GM23338 (cell line): ENCODE measurements at regions not wholly inside any gene's neighbourhood (a gene's known extent, or its start where the extent isn't known, plus 50 kb on each side); places are given as distances from the start of the nearest gene placed in this dataset.

Experiments used
- ATAC-seq: fragments of 200-7000 bp; cut with Tn5 transposase; 3 replicates; pipeline ENCODE4 v1.9.1; 2020
- DNase-seq: peaks from one replicate; pipeline ENCODE4 v3.0.0-alpha.2; 2015; ENCODE audit warnings: low spot score
- H2AFZ ChIP-seq: fragments of 200-600 bp; sonication (generic); 2 replicates; pipeline ENCODE4 v1.8.0; 2016; ENCODE audit warnings: antibody characterized with exemption, mild to moderate bottlenecking, moderate library complexity
- H3F3A ChIP-seq: fragments of 200-600 bp; sonication (generic); replicated peaks from 2 replicates; pipeline ENCODE4 v1.8.0; 2017; ENCODE audit warnings: antibody characterized with exemption, mixed run types, low read depth
- H3K27ac ChIP-seq: fragments of 200-600 bp; sonication (generic); 2 replicates; pipeline ENCODE4 v1.6.1; 2016; ENCODE audit warnings: low read depth
- H3K27me3 ChIP-seq: fragments of 200-600 bp; sonication (generic); 2 replicates; pipeline ENCODE4 v1.8.0; 2016; ENCODE audit warnings: mild to moderate bottlenecking, mixed run types, moderate library complexity; ENCODE audit not compliant: insufficient read depth
- H3K36me3 ChIP-seq: fragments of 200-600 bp; sonication (generic); 2 replicates; pipeline ENCODE4 v1.8.0; 2016; ENCODE audit warnings: mild to moderate bottlenecking; ENCODE audit not compliant: insufficient read depth
- H3K4me1 ChIP-seq: fragments of 200-600 bp; sonication (generic); 2 replicates; pipeline ENCODE4 v1.8.0; 2016; ENCODE audit warnings: mild to moderate bottlenecking, moderate library complexity; ENCODE audit not compliant: insufficient read depth
- H3K4me2 ChIP-seq: fragments of 200-600 bp; sonication (generic); 2 replicates; pipeline ENCODE4 v1.7.1; 2017; ENCODE audit warnings: mixed run types
- H3K4me3 ChIP-seq: fragments of 200-600 bp; sonication (generic); 2 replicates; pipeline ENCODE4 v1.6.1; 2016; ENCODE audit warnings: mixed run types
- H3K79me2 ChIP-seq: fragments of 200-600 bp; sonication (generic); replicated peaks from 2 replicates; pipeline ENCODE4 v1.8.0; 2017; ENCODE audit warnings: mild to moderate bottlenecking; ENCODE audit not compliant: insufficient read depth
- H3K9me2 ChIP-seq: fragments of 200-600 bp; sonication (generic); 2 replicates; pipeline ENCODE4 v1.8.0; 2017; ENCODE audit not compliant: insufficient read depth
- H4K20me1 ChIP-seq: fragments of 200-600 bp; sonication (generic); replicated peaks from 2 replicates; pipeline ENCODE4 v1.8.0; 2017; ENCODE audit warnings: mild to moderate bottlenecking; ENCODE audit not compliant: insufficient read depth
- H3K27ac Mint-ChIP-seq: 2 replicates; pipeline ENCODE4 v1.8.0; 2020; ENCODE audit warnings: inconsistent platforms, mild to moderate bottlenecking, moderate library complexity, mixed read lengths
- H3K27me3 Mint-ChIP-seq: 3 replicates; pipeline ENCODE4 v1.8.0; 2022; ENCODE audit warnings: low read depth, mild to moderate bottlenecking, moderate library complexity, mixed read lengths, inconsistent platforms; ENCODE audit not compliant: insufficient read depth, poor library complexity
- H3K36me3 Mint-ChIP-seq: 3 replicates; pipeline ENCODE4 v1.8.0; 2021; ENCODE audit warnings: low read depth, mild to moderate bottlenecking, inconsistent platforms, moderate library complexity, mixed read lengths
- H3K4me1 Mint-ChIP-seq: 3 replicates; pipeline ENCODE4 v1.8.0; 2020; ENCODE audit warnings: mild to moderate bottlenecking, inconsistent platforms, mixed read lengths
- H3K4me3 Mint-ChIP-seq: 3 replicates; pipeline ENCODE4 v1.8.0; 2021; ENCODE audit warnings: moderate library complexity, mild to moderate bottlenecking, inconsistent platforms, mixed read lengths
- H3K9me3 Mint-ChIP-seq: 3 replicates; pipeline ENCODE4 v1.8.0; 2020; ENCODE audit warnings: moderate library complexity, mild to moderate bottlenecking, inconsistent platforms, mixed read lengths
- CREB1 ChIP-seq: fragments of 250-450 bp; sonication (Bioruptor Pico); IDR thresholded peaks from 2 replicates; pipeline ENCODE4 v1.5.0; 2020; ENCODE audit warnings: low read depth, mild to moderate bottlenecking, moderate library complexity
- ETS1 ChIP-seq: IDR thresholded peaks from 2 replicates; pipeline ENCODE4 v1.6.1; 2016; ENCODE audit warnings: antibody characterized with exemption
- EZH2 ChIP-seq: fragments of 200-600 bp; sonication (generic); IDR thresholded peaks from one replicate; pipeline ENCODE4 v1.8.0; 2017; ENCODE audit warnings: antibody characterized with exemption, mild to moderate bottlenecking, low read depth; ENCODE audit not compliant: unreplicated experiment
- EZH2phosphoT487 ChIP-seq: fragments of 200-600 bp; sonication (generic); IDR thresholded peaks from one replicate; pipeline ENCODE4 v1.8.1; 2018; ENCODE audit warnings: antibody characterized with exemption; ENCODE audit not compliant: unreplicated experiment
- JUNB ChIP-seq: IDR thresholded peaks from one replicate; pipeline ENCODE4 v1.6.1; 2016; ENCODE audit warnings: antibody characterized with exemption; ENCODE audit not compliant: unreplicated experiment
- NANOG ChIP-seq: IDR thresholded peaks from 2 replicates; pipeline ENCODE4 v1.6.1; 2016; ENCODE audit warnings: antibody characterized with exemption, borderline replicate concordance
- POLR2AphosphoS5 ChIP-seq: IDR thresholded peaks from 2 replicates; pipeline ENCODE4 v1.6.1; 2016; ENCODE audit warnings: antibody characterized with exemption, low read depth
- REST ChIP-seq: IDR thresholded peaks from one replicate; pipeline ENCODE4 v1.6.1; 2018; ENCODE audit warnings: antibody characterized with exemption; ENCODE audit not compliant: unreplicated experiment
- STAT1 ChIP-seq: IDR thresholded peaks from one replicate; pipeline ENCODE4 v1.6.1; 2016; ENCODE audit warnings: antibody characterized with exemption; ENCODE audit not compliant: unreplicated experiment
- ZNF114 ChIP-seq: fragments of 250-450 bp; sonication (Bioruptor Pico); IDR thresholded peaks from 2 replicates; pipeline ENCODE4 v1.5.0; 2020; ENCODE audit warnings: mild to moderate bottlenecking, moderate library complexity
- ZNF462 ChIP-seq: fragments of 250-450 bp; sonication (Bioruptor Pico); IDR thresholded peaks from 2 replicates; pipeline ENCODE4 v1.5.0; 2020; ENCODE audit warnings: mild to moderate bottlenecking, moderate library complexity

GRCh38 chr10:118412932-118413331 is 70.8 kb upstream of the FAM204A start:
- H3K79me2 ChIP-seq, result no peaks in the 10 kb centered on the region
- H3K4me1 Mint-ChIP-seq, result peaks cover 17% of the 10 kb centered on the region
- DNase-seq (no peak), ATAC-seq (no peak)
- peaks cover 12% of the 10 kb centered on the region for H3K4me1 ChIP-seq
- H3F3A ChIP-seq, result no peaks in the 10 kb centered on the region
- no peaks in the 10 kb centered on the region for H3K9me2 ChIP-seq
- H3K36me3 Mint-ChIP-seq, result no peaks in the 10 kb centered on the region
- H3K27ac ChIP-seq, result no peak overlapping the region
- no peak overlapping the region for H3K4me3 ChIP-seq
- H3K4me3 Mint-ChIP-seq, result no peak overlapping the region
- no peaks in the 10 kb centered on the region for H3K27me3 ChIP-seq
- H3K4me2 ChIP-seq, result no peak overlapping the region
- TF ChIP-seq EZH2phosphoT487 (no peak), STAT1 (no peak), POLR2AphosphoS5 (no peak), JUNB (no peak)
- no peak overlapping the region for H2AFZ ChIP-seq
- H3K27me3 Mint-ChIP-seq, result peaks cover 5% of the 10 kb centered on the region
- no peaks in the 10 kb centered on the region for H3K9me3 Mint-ChIP-seq
- no peaks in the 10 kb centered on the region for H3K36me3 ChIP-seq
- H3K27ac Mint-ChIP-seq, result no peak overlapping the region
- no peaks in the 10 kb centered on the region for H4K20me1 ChIP-seq

- no peaks in the 10 kb centered on the region for H3K27me3 ChIP-seq
- no peak overlapping the region for H3K27ac ChIP-seq
- DNase-seq (no peak), ATAC-seq (no peak)
- Mint-ChIP-seq H3K36me3 (no peaks in the 10 kb centered on the region), H3K27me3 (peaks cover 6% of the 10 kb centered on the region), H3K9me3 (no peaks in the 10 kb centered on the region), H3K4me3 (no peak overlapping the region), H3K4me1 (peaks cover 24% of the 10 kb centered on the region), H3K27ac (no peak overlapping the region)
- H3K9me2 ChIP-seq, result no peaks in the 10 kb centered on the region
- no peak for TF ChIP-seq POLR2AphosphoS5
- no peak for TF ChIP-seq NANOG
- TF ChIP-seq ZNF114 (CRISPR knock-in tag), result no peak
- no peak for TF ChIP-seq STAT1
- TF ChIP-seq ZNF462, result no peak
- no peak for TF ChIP-seq REST
- TF ChIP-seq EZH2, result no peak
- no peak for TF ChIP-seq ETS1
- TF ChIP-seq CREB1 (CRISPR knock-in tag), result no peak
- TF ChIP-seq JUNB, result no peak
- H3K36me3 ChIP-seq, result no peaks in the 10 kb centered on the region
- H3K4me1 ChIP-seq, result peaks cover 18% of the 10 kb centered on the region
- H3K79me2 ChIP-seq, result no peaks in the 10 kb centered on the region
- no peaks in the 10 kb centered on the region for H3F3A ChIP-seq
- no peak overlapping the region for H3K4me2 ChIP-seq
- H3K4me3 ChIP-seq, result no peak overlapping the region
- 0 out of 2 replicates have a peak overlapping the region, but pooled peaks have one; percentile 52 for H2AFZ ChIP-seq
- H4K20me1 ChIP-seq, result no peaks in the 10 kb centered on the region
Observed at GRCh38 chr10:118412132-118412760, 70.1 kb upstream of the FAM204A start.
